Keratinocyte (primary cell): ENCODE measurements at regions not wholly inside any gene's neighbourhood (a gene's known extent, or its start where the extent isn't known, plus 50 kb on each side); places are given as distances from the start of the nearest gene placed in this dataset.

Experiments used
- DNase-seq: peaks from one replicate; pipeline ENCODE4 v3.0.0-alpha.2; 2011; ENCODE audit warnings: low read depth, missing footprints, low spot score
- FAIRE-seq: peaks from 2 replicates; lab custom pipeline; 2011; peaks lifted over from hg19 to GRCh38; lab: Jason Lieb, UNC
- H2AFZ ChIP-seq: 2 replicates; pipeline ENCODE4 v1.6.0; 2012; ENCODE audit warnings: low read length, control low read depth, inconsistent platforms; ENCODE audit not compliant: control insufficient read depth
- H3K27ac ChIP-seq: 2 replicates; pipeline ENCODE4 v1.5.1; 2011; ENCODE audit warnings: low read length; ENCODE audit not compliant: control insufficient read depth, insufficient read depth
- H3K27me3 ChIP-seq: 3 replicates; pipeline ENCODE4 v1.6.0; 2011; ENCODE audit warnings: low read length; ENCODE audit not compliant: control insufficient read depth, insufficient read depth; ENCODE audit errors: extremely low read depth
- H3K36me3 ChIP-seq, 2 experiments: 2 replicates in 1 of 2; 3 replicates in 1 of 2; pipeline ENCODE4 v1.5.1; 2011; ENCODE audit warnings: low read length in 2 of 2, mild to moderate bottlenecking in 1 of 2; ENCODE audit not compliant: control insufficient read depth in 2 of 2, insufficient read depth in 2 of 2; ENCODE audit errors: extremely low read depth in 1 of 2
- H3K4me1 ChIP-seq: 3 replicates; pipeline ENCODE4 v1.5.1; 2011; ENCODE audit warnings: low read length; ENCODE audit not compliant: control insufficient read depth, insufficient read depth; ENCODE audit errors: extremely low read depth
- H3K4me2 ChIP-seq: 3 replicates; pipeline ENCODE4 v1.6.0; 2011; ENCODE audit warnings: low read depth, low read length; ENCODE audit not compliant: control insufficient read depth, insufficient read depth; ENCODE audit errors: extremely low read depth
- H3K4me3 ChIP-seq, 3 experiments: fragments of 200-600 bp in 1 of 3; sonication (generic) in 1 of 3; 2 replicates in 2 of 3; 3 replicates in 1 of 3; pipeline ENCODE4 v1.5.1; 2011 to 2016; ENCODE audit warnings: low read length in 3 of 3, mild to moderate bottlenecking in 3 of 3, control low read depth in 2 of 3, inconsistent platforms in 1 of 3, low read depth in 1 of 3, mixed read lengths in 1 of 3, mixed run types in 1 of 3, moderate library complexity in 1 of 3; ENCODE audit not compliant: control insufficient read depth in 2 of 3, insufficient read depth in 2 of 3; ENCODE audit errors: extremely low read depth in 1 of 3
- H3K79me2 ChIP-seq: 2 replicates; pipeline ENCODE4 v1.6.0; 2012; ENCODE audit warnings: low read length; ENCODE audit not compliant: control insufficient read depth, insufficient read depth
- H3K9ac ChIP-seq: 3 replicates; pipeline ENCODE4 v1.6.0; 2011; ENCODE audit warnings: low read length; ENCODE audit not compliant: control insufficient read depth, insufficient read depth; ENCODE audit errors: extremely low read depth
- H3K9me1 ChIP-seq: 3 replicates; pipeline ENCODE4 v1.6.0; 2011; ENCODE audit warnings: low read length; ENCODE audit not compliant: control insufficient read depth, insufficient read depth; ENCODE audit errors: extremely low read depth
- H3K9me3 ChIP-seq: 2 replicates; pipeline ENCODE4 v1.5.1; 2012; ENCODE audit warnings: low read depth, low read length; ENCODE audit not compliant: control insufficient read depth
- H4K20me1 ChIP-seq: 3 replicates; pipeline ENCODE4 v1.6.0; 2011; ENCODE audit warnings: low read length; ENCODE audit not compliant: control insufficient read depth, insufficient read depth; ENCODE audit errors: extremely low read depth
- CTCF ChIP-seq, 3 experiments: IDR thresholded peaks in 1 of 3; conservative IDR thresholded peaks in 1 of 3; optimal IDR thresholded peaks in 1 of 3; 2 replicates in 2 of 3; 3 replicates in 1 of 3; pipeline versions ENCODE3 to v1.5.1; 2011; ENCODE audit warnings: low read length in 3 of 3, mild to moderate bottlenecking in 3 of 3, moderate library complexity in 2 of 3, control low read depth in 1 of 3, inconsistent platforms in 1 of 3; ENCODE audit not compliant: insufficient read depth in 2 of 3; ENCODE audit errors: extremely low read depth in 1 of 3
- EZH2 ChIP-seq: IDR thresholded peaks from one replicate; pipeline ENCODE4 v1.6.1; 2012; ENCODE audit warnings: inconsistent platforms, mild to moderate bottlenecking, low read length, moderate library complexity
- dilution Hi-C: fragments of 300-500 bp; cut with MboI; formaldehyde crosslinking; loops from one replicate; pipeline ENCODE4 v1.7.0; 2020; ENCODE audit warnings: low sequenced_read_pairs; ENCODE audit not compliant: extremely low pct_ligation_motif_present

- H3K4me1 ChIP-seq, result peaks cover 7% of the 10 kb centered on the region
- no peaks in the 10 kb centered on the region for H3K79me2 ChIP-seq
- no peak overlapping the region for H3K4me2 ChIP-seq
- dilution Hi-C loops, result no loop called here
- DNase-seq, result no peak
- H4K20me1 ChIP-seq, result no peaks in the 10 kb centered on the region
- H3K27ac ChIP-seq, result no peak overlapping the region
- no peak for FAIRE-seq
- TF ChIP-seq EZH2 (no peak), CTCF (optimal IDR thresholded peaks at IDR 0.05 in 1 of 3, IDR thresholded peaks at IDR 0.05 in 1 of 3, conservative IDR thresholded peaks at IDR 0.05 in 1 of 3; ENCODE audit: extremely low read depth in 1 of 3, insufficient read depth in 2 of 3, low read length in 3 of 3) (no peak)
- no peaks in the 10 kb centered on the region for H3K36me3 ChIP-seq
- no peak overlapping the region for H3K9ac ChIP-seq
- H3K27me3 ChIP-seq, result no peaks in the 10 kb centered on the region
- H3K4me3 ChIP-seq, result no peak overlapping the region
- H3K9me1 ChIP-seq, result no peaks in the 10 kb centered on the region
- no peaks in the 10 kb centered on the region for H3K9me3 ChIP-seq
- no peak overlapping the region for H2AFZ ChIP-seq
Observed at GRCh38 chr14:98417001-98417400, 855.0 kb downstream of the BCL11B start.

DNA sequence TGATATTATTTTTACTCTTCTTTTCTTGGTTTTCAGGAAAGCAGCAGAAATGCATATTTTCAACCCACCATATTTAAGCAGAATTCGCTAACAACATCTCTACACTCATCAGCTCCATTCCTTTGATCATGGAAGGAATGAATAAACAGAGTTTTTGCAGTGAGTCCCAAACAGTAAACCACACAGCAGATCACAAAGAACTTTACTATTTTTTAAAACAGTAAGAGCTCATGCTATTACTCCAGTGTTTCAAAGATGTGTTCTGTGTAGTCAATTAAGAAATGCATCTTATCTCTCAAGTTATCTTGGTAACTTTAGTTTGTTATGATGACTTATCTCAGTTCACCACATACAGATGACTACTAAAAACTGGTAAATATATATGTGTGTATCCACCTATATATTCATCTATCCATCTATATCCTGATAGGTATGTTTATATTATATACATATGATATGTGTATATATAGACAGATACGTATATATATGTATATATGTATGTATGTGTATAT is 843.5 kb downstream of the BCL11B start:
- dilution Hi-C loops, result no loop called here
- Histone ChIP-seq H3K9me3 (no peaks in the 10 kb centered on the region), H3K4me3 (no peak overlapping the region), H3K9ac (no peak overlapping the region), H4K20me1 (no peaks in the 10 kb centered on the region), H3K79me2 (no peaks in the 10 kb centered on the region), H3K27me3 (no peaks in the 10 kb centered on the region), H2AFZ (no peak overlapping the region), H3K36me3 (no peaks in the 10 kb centered on the region), H3K27ac (no peak overlapping the region), H3K4me2 (no peak overlapping the region), H3K9me1 (no peaks in the 10 kb centered on the region), H3K4me1 (no peaks in the 10 kb centered on the region)
- FAIRE-seq (no peak), DNase-seq (no peak)
- TF ChIP-seq CTCF (optimal IDR thresholded peaks at IDR 0.05 in 1 of 3, IDR thresholded peaks at IDR 0.05 in 1 of 3, conservative IDR thresholded peaks at IDR 0.05 in 1 of 3; ENCODE audit: extremely low read depth in 1 of 3, insufficient read depth in 2 of 3, low read length in 3 of 3) (no peak), EZH2 (no peak)
